ENCODE measurements at regions not wholly inside any gene's neighbourhood (a gene's known extent, or its start where the extent isn't known, plus 50 kb on each side); places are given as distances from the start of the nearest gene placed in this dataset.

DNA sequence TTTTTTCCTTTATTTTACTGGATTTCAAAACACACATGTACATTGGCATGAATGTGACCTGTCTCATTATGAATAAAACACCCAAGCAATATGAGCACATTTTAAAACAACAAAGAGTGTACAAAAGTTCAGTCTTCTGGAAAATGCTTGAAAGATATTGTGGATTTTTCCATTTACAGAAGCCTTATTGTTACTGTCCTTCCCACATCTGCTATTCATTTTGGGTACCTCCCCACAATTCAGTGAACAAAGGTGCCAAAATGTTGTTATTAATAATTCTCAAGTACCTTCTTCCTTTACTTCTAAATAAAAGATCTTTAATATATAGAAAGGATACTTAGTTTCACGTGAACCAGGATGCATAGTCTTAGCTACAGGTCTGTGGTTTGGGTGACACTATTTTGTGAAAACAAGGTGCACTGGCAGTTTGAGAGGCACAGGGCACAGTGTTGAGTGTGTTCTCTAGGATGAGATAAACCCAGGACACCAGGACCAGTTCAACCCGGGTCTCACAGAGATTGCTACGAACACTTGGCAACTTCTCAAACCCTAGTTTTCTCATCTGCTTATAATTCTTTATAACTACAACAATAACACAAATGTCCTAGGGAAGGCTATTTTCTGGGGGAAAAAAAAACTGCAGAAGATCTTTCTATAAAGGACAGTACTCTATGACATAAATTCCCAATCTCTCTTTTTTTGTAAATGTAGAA lies 84.5 kb upstream of the GALNT5 start:
- TF ChIP-seq, protein P1, sequence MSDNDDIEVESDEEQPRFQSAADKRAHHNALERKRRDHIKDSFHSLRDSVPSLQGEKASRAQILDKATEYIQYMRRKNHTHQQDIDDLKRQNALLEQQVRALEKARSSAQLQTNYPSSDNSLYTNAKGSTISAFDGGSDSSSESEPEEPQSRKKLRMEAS (IDR thresholded peaks at IDR 0.05): no peak
- no peak for TF ChIP-seq NFIC (IDR thresholded peaks at IDR 0.05)
- no peak for TF ChIP-seq YY1 (IDR thresholded peaks at IDR 0.05; ENCODE audit: low read depth)
- TF ChIP-seq, protein P2, sequence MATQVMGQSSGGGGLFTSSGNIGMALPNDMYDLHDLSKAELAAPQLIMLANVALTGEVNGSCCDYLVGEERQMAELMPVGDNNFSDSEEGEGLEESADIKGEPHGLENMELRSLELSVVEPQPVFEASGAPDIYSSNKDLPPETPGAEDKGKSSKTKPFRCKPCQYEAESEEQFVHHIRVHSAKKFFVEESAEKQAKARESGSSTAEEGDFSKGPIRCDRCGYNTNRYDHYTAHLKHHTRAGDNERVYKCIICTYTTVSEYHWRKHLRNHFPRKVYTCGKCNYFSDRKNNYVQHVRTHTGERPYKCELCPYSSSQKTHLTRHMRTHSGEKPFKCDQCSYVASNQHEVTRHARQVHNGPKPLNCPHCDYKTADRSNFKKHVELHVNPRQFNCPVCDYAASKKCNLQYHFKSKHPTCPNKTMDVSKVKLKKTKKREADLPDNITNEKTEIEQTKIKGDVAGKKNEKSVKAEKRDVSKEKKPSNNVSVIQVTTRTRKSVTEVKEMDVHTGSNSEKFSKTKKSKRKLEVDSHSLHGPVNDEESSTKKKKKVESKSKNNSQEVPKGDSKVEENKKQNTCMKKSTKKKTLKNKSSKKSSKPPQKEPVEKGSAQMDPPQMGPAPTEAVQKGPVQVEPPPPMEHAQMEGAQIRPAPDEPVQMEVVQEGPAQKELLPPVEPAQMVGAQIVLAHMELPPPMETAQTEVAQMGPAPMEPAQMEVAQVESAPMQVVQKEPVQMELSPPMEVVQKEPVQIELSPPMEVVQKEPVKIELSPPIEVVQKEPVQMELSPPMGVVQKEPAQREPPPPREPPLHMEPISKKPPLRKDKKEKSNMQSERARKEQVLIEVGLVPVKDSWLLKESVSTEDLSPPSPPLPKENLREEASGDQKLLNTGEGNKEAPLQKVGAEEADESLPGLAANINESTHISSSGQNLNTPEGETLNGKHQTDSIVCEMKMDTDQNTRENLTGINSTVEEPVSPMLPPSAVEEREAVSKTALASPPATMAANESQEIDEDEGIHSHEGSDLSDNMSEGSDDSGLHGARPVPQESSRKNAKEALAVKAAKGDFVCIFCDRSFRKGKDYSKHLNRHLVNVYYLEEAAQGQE (IDR thresholded peaks at IDR 0.05; ENCODE audit: low read depth): no peak
- no peak for TF ChIP-seq TAF1 (IDR thresholded peaks at IDR 0.05; ENCODE audit: low read depth)
- no peak for TF ChIP-seq TCF12 (IDR thresholded peaks at IDR 0.05; ENCODE audit: low read depth)
- TF ChIP-seq EGR1 (IDR thresholded peaks at IDR 0.05): no peak
- TF ChIP-seq EP300 (IDR thresholded peaks at IDR 0.05; ENCODE audit: borderline replicate concordance): no peak
- TF ChIP-seq CEBPB (IDR thresholded peaks at IDR 0.05): no peak
- TF ChIP-seq TEAD4 (IDR thresholded peaks at IDR 0.05): no peak
- TF ChIP-seq, protein P3, sequence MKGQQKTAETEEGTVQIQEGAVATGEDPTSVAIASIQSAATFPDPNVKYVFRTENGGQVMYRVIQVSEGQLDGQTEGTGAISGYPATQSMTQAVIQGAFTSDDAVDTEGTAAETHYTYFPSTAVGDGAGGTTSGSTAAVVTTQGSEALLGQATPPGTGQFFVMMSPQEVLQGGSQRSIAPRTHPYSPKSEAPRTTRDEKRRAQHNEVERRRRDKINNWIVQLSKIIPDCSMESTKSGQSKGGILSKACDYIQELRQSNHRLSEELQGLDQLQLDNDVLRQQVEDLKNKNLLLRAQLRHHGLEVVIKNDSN (IDR thresholded peaks at IDR 0.05): no peak
- TF ChIP-seq RAD21 (IDR thresholded peaks at IDR 0.05; ENCODE audit: low read depth): no peak
- no peak for TF ChIP-seq ZBTB7A (IDR thresholded peaks at IDR 0.05; ENCODE audit: low read depth)
- TF ChIP-seq CREB1 (IDR thresholded peaks at IDR 0.05; ENCODE audit: low read depth): no peak
- TF ChIP-seq FOXM1 (IDR thresholded peaks at IDR 0.05; ENCODE audit: borderline replicate concordance, low read depth): no peak

DNA sequence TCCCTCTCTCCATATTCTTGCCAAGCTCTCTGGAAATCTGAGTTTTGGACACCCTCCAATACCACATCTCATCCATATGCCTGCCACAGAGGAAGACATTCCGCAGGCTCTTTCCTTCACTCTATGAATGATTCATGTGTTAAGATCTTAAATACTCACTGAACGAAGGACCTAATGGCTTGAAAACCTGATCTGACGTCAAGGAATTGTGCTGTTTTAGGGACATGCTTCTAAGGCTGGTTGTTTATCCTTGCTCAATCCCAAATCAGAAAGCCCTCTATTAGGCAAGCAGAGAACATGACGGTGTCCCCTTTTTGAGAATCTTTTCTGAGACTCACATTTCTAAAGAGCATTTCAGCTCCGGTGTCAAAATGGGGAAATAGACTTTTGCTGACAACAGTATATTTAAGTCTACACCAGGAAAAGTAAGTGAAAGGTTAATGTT lies 83.7 kb upstream of the GALNT5 start:
- TF ChIP-seq TCF12 (IDR thresholded peaks at IDR 0.05; ENCODE audit: low read depth) (no peak), EGR1 (IDR thresholded peaks at IDR 0.05) (no peak), TEAD4 (IDR thresholded peaks at IDR 0.05) (no peak), TAF1 (IDR thresholded peaks at IDR 0.05; ENCODE audit: low read depth) (no peak), EP300 (IDR thresholded peaks at IDR 0.05; ENCODE audit: borderline replicate concordance) (no peak), ZBTB7A (IDR thresholded peaks at IDR 0.05; ENCODE audit: low read depth) (no peak), CREB1 (IDR thresholded peaks at IDR 0.05; ENCODE audit: low read depth) (no peak), RAD21 (IDR thresholded peaks at IDR 0.05; ENCODE audit: low read depth) (no peak), CEBPB (IDR thresholded peaks at IDR 0.05) (no peak), FOXM1 (IDR thresholded peaks at IDR 0.05; ENCODE audit: borderline replicate concordance, low read depth) (no peak), NFIC (IDR thresholded peaks at IDR 0.05) (no peak), YY1 (IDR thresholded peaks at IDR 0.05; ENCODE audit: low read depth) (no peak)
- TF ChIP-seq, protein P3 (IDR thresholded peaks at IDR 0.05): no peak
- TF ChIP-seq, protein P1 (IDR thresholded peaks at IDR 0.05): no peak
- TF ChIP-seq, protein P2 (IDR thresholded peaks at IDR 0.05; ENCODE audit: low read depth): no peak

DNA sequence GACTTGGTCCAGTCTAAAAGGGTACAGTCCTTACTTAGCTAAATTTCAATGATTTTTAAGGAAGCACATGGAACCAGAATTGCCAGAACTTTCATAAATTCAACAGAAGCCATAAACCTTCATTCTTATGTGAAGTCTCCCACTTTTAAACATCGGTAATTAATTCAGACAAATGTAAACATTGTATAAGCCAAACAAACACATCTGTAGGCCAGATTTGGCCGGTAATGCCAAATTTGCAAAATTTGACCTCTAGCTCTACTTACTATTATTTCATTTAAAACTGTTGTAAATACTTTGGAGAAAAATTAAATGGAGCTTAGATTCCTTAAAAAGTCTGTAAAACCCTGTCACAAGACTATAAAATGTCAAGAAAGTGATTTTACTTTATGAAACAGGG lies 83.2 kb upstream of the GALNT5 start:
- TF ChIP-seq, protein P3 (IDR thresholded peaks at IDR 0.05): no peak
- no peak for TF ChIP-seq TAF1 (IDR thresholded peaks at IDR 0.05; ENCODE audit: low read depth)
- no peak for TF ChIP-seq ZBTB7A (IDR thresholded peaks at IDR 0.05; ENCODE audit: low read depth)
- no peak for TF ChIP-seq EGR1 (IDR thresholded peaks at IDR 0.05)
- TF ChIP-seq EP300 (IDR thresholded peaks at IDR 0.05; ENCODE audit: borderline replicate concordance): no peak
- no peak for TF ChIP-seq RAD21 (IDR thresholded peaks at IDR 0.05; ENCODE audit: low read depth)
- no peak for TF ChIP-seq FOXM1 (IDR thresholded peaks at IDR 0.05; ENCODE audit: borderline replicate concordance, low read depth)
- TF ChIP-seq, protein P2 (IDR thresholded peaks at IDR 0.05; ENCODE audit: low read depth): no peak
- TF ChIP-seq NFIC (IDR thresholded peaks at IDR 0.05): no peak
- no peak for TF ChIP-seq CREB1 (IDR thresholded peaks at IDR 0.05; ENCODE audit: low read depth)
- no peak for TF ChIP-seq YY1 (IDR thresholded peaks at IDR 0.05; ENCODE audit: low read depth)
- TF ChIP-seq, protein P1 (IDR thresholded peaks at IDR 0.05): no peak
